ENCODE measurements at regions not wholly inside any gene's neighbourhood (a gene's known extent, or its start where the extent isn't known, plus 50 kb on each side); places are given as distances from the start of the nearest gene placed in this dataset.

DNA sequence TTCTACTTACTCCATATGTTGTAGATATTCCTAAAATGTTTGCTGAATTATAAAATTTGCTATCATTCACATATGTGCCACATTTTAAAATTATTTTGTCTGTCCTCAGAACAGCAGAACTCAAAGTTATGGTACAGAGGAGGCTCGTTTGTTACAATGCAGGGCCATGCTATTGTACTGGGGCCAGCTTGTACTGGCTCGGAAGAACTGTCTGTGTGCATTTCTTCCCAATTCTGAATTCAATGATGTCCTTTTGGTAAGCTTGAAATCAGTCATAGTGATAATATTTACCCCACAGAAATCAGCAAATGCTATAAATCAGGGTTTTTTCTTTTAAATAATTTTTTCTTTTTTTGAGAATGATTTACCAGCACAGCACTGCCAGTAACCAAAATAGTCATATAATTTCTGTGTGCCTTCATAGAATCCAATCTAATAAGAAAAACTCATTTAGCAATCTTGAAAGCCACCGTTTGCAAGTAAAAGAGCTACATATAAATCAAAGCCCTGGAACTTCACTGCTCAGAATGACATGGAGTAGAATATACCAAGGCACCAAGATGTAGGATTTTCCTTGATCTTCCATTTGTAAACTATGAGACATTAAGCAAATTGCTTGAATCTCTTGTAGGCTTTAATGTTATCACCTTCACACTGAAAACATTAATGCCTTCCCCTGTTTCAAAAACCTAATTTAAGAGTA is 90.7 kb upstream of the EPHA4 start:
- no peaks in the 10 kb centered on the region for H3K9me3 ChIP-seq
- H3K4me1 ChIP-seq = no peaks in the 10 kb centered on the region
- DNase-seq (no peak), ATAC-seq (no peak)
- intact Hi-C loops (cut with DNase I) = no loop called here
- H3K27me3 ChIP-seq = no peaks in the 10 kb centered on the region
- no peak for TF ChIP-seq POLR2A (IDR thresholded peaks at IDR 0.05)
- TF ChIP-seq, protein P1, sequence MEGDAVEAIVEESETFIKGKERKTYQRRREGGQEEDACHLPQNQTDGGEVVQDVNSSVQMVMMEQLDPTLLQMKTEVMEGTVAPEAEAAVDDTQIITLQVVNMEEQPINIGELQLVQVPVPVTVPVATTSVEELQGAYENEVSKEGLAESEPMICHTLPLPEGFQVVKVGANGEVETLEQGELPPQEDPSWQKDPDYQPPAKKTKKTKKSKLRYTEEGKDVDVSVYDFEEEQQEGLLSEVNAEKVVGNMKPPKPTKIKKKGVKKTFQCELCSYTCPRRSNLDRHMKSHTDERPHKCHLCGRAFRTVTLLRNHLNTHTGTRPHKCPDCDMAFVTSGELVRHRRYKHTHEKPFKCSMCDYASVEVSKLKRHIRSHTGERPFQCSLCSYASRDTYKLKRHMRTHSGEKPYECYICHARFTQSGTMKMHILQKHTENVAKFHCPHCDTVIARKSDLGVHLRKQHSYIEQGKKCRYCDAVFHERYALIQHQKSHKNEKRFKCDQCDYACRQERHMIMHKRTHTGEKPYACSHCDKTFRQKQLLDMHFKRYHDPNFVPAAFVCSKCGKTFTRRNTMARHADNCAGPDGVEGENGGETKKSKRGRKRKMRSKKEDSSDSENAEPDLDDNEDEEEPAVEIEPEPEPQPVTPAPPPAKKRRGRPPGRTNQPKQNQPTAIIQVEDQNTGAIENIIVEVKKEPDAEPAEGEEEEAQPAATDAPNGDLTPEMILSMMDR (IDR thresholded peaks at IDR 0.05) = no peak
- 56 to 57% methylated on average over 3 of the region's 3 CpGs for WGBS, 2 donors
- H3K4me3 ChIP-seq = no peak overlapping the region
- H3K27ac ChIP-seq = no peak overlapping the region
- H3K36me3 ChIP-seq (replicated peaks in 1 of 2; ENCODE audit: insufficient read depth in 1 of 2, low read depth in 2 of 2) = no peaks in the 10 kb centered on the region

DNA sequence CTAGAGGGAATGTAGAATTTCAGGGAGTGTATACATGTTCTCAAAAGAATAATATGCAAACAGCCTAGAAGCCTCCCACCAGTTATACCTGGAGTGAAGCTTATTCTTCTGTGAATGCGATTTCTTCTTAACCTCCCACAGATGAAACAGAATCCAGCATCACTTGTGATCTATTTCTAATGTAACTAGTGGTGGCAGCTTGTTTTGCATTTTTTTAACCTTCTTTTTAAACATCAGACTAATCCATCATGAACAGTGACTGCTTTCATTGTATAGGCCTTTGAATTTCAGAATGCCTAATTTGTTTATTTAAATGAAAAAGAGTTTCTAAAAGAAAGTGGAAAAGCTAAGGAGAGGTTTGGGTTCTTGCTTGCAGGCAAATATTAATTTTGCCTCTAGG is 85.7 kb upstream of the EPHA4 start:
- Histone ChIP-seq H3K9me3 (no peaks in the 10 kb centered on the region), H3K27me3 (no peaks in the 10 kb centered on the region), H3K27ac (no peak overlapping the region), H3K4me3 (no peak overlapping the region), H3K36me3 (replicated peaks in 1 of 2; ENCODE audit: insufficient read depth in 1 of 2, low read depth in 2 of 2) (no peaks in the 10 kb centered on the region), H3K4me1 (no peaks in the 10 kb centered on the region)
- TF ChIP-seq, protein P1 (IDR thresholded peaks at IDR 0.05) = no peak
- TF ChIP-seq POLR2A (IDR thresholded peaks at IDR 0.05) = no peak
- DNase-seq (no peak), ATAC-seq (no peak)
- intact Hi-C loops (cut with DNase I) = no loop called here
- 69 to 91% methylated on average over 1 of the region's 1 CpG for WGBS, 2 donors

- ATAC-seq = no peak
- Histone ChIP-seq H3K9me3 (no peaks in the 10 kb centered on the region), H3K4me3 (no peak overlapping the region), H3K36me3 (replicated peaks in 1 of 2; ENCODE audit: insufficient read depth in 1 of 2, low read depth in 2 of 2) (no peaks in the 10 kb centered on the region), H3K4me1 (no peaks in the 10 kb centered on the region), H3K27ac (no peak overlapping the region), H3K27me3 (no peaks in the 10 kb centered on the region)
- intact Hi-C loops (cut with DNase I) = no loop called here
- DNase-seq = no peak
- 55 to 77% methylated on average over 3 of the region's 3 CpGs for WGBS, 2 donors
- no peak for TF ChIP-seq POLR2A (IDR thresholded peaks at IDR 0.05)
- TF ChIP-seq, protein P1 (IDR thresholded peaks at IDR 0.05) = no peak
Measured at GRCh38 chr2:221655300-221655699, 83.2 kb upstream of the EPHA4 start.

- TF ChIP-seq, protein P1 (IDR thresholded peaks at IDR 0.05) = no peak
- no peak for TF ChIP-seq POLR2A (IDR thresholded peaks at IDR 0.05)
- Histone ChIP-seq H3K36me3 (replicated peaks in 1 of 2; ENCODE audit: insufficient read depth in 1 of 2, low read depth in 2 of 2) (no peaks in the 10 kb centered on the region), H3K9me3 (no peaks in the 10 kb centered on the region), H3K27me3 (no peaks in the 10 kb centered on the region), H3K27ac (no peak overlapping the region), H3K4me3 (no peak overlapping the region), H3K4me1 (no peaks in the 10 kb centered on the region)
- 59 to 60% methylated on average over 1 of the region's 1 CpG for WGBS, 2 donors
- no peak for DNase-seq
- ATAC-seq = no peak
- intact Hi-C loops (cut with DNase I) = no loop called here
Measured at GRCh38 chr2:221653182-221653581, 81.1 kb upstream of the EPHA4 start.
